ENCODE measurements at regions not wholly inside any gene's neighbourhood (a gene's known extent, or its start where the extent isn't known, plus 50 kb on each side); places are given as distances from the start of the nearest gene placed in this dataset.
"Not testable (repeated sequence)": the region's sequence is repeated elsewhere in the genome, so short reads cannot be mapped to it uniquely, and the experiment has no call there.

- intact Hi-C loops (cut with DNase I); DNase-seq (ENCODE audit: low spot score): not testable (repeated sequence)
Observed at GRCh38 chr17:22383772-22384460, 691.6 kb downstream of the KCNJ18 start.

- intact Hi-C loops (cut with DNase I) = not testable (repeated sequence)
Observed at GRCh38 chr17:22384461-22384800, 692.1 kb downstream of the KCNJ18 start.

GRCh38 chr17:22398446-22398845, 706.1 kb downstream of the KCNJ18 start:
- DNase-seq (ENCODE audit: low spot score); intact Hi-C loops (cut with DNase I): not testable (repeated sequence)

More at GRCh38 chr17:22384461-22384800, 692.1 kb downstream of the KCNJ18 start:
- DNase-seq (ENCODE audit: low spot score) = not testable (repeated sequence)

- DNase-seq (ENCODE audit: low spot score); intact Hi-C loops (cut with DNase I): not testable (repeated sequence)
Observed at GRCh38 chr17:22399037-22399436, 706.7 kb downstream of the KCNJ18 start.

- DNase-seq (ENCODE audit: low spot score); intact Hi-C loops (cut with DNase I): not testable (repeated sequence)
Observed at GRCh38 chr17:22405080-22405479, 712.8 kb downstream of the KCNJ18 start.

GRCh38 chr17:22409160-22409751, 716.9 kb downstream of the KCNJ18 start:
- no peak for DNase-seq (ENCODE audit: low spot score)
- intact Hi-C loops (cut with DNase I) = no loop called here

GRCh38 chr17:22410136-22410535, 717.8 kb downstream of the KCNJ18 start:
- DNase-seq (ENCODE audit: low spot score) = no peak
- intact Hi-C loops (cut with DNase I) = no loop called here

- DNase-seq (ENCODE audit: low spot score) = no peak
- intact Hi-C loops (cut with DNase I) = no loop called here
Observed at GRCh38 chr17:22411185-22411784, 719.0 kb downstream of the KCNJ18 start.

GRCh38 chr17:22435231-22435974, 743.1 kb downstream of the KCNJ18 start:
- intact Hi-C loops (cut with DNase I) = no loop called here
- no peak for DNase-seq (ENCODE audit: low spot score)

- intact Hi-C loops (cut with DNase I) = no loop called here
- no peak for DNase-seq (ENCODE audit: low spot score)
Observed at GRCh38 chr17:22441776-22442175, 749.5 kb downstream of the KCNJ18 start.

GRCh38 chr17:22443061-22443460, 750.7 kb downstream of the KCNJ18 start:
- DNase-seq (ENCODE audit: low spot score) = no peak
- intact Hi-C loops (cut with DNase I) = no loop called here

- intact Hi-C loops (cut with DNase I) = no loop called here
- DNase-seq (ENCODE audit: low spot score) = no peak
Observed at GRCh38 chr17:22453181-22453580, 760.9 kb downstream of the KCNJ18 start.

- intact Hi-C loops (cut with DNase I) = no loop called here
- DNase-seq (ENCODE audit: low spot score) = no peak
Observed at GRCh38 chr17:22454070-22454999, 762.0 kb downstream of the KCNJ18 start.

- no peak for DNase-seq (ENCODE audit: low spot score)
- intact Hi-C loops (cut with DNase I) = no loop called here
Observed at GRCh38 chr17:22459331-22459952, 767.1 kb downstream of the KCNJ18 start.

GRCh38 chr17:22459953-22460350, 767.6 kb downstream of the KCNJ18 start:
- DNase-seq (ENCODE audit: low spot score) = no peak
- intact Hi-C loops (cut with DNase I) = no loop called here

GRCh38 chr17:22460461-22461063, 768.2 kb downstream of the KCNJ18 start:
- intact Hi-C loops (cut with DNase I) = no loop called here
- DNase-seq (ENCODE audit: low spot score) = no peak

GRCh38 chr17:22461460-22462145, 769.3 kb downstream of the KCNJ18 start:
- intact Hi-C loops (cut with DNase I) = no loop called here
- no peak for DNase-seq (ENCODE audit: low spot score)

GRCh38 chr17:22462461-22462860, 770.1 kb downstream of the KCNJ18 start:
- intact Hi-C loops (cut with DNase I) = no loop called here
- no peak for DNase-seq (ENCODE audit: low spot score)
